Activated CD4-positive, alpha-beta T cell treated with anti-CD3 and anti-CD28 coated beads, Interleukin-2, amount 10 ng/mL, durations not matched to agents 24 days and 14 days (primary cell): ENCODE measurements at regions not wholly inside any gene's neighbourhood (a gene's known extent, or its start where the extent isn't known, plus 50 kb on each side); places are given as distances from the start of the nearest gene placed in this dataset.

Experiments
- DNase-seq: peaks from one replicate; pipeline ENCODE4 v3.0.0; 2022
- H3K27ac Mint-ChIP-seq: one replicate; pipeline ENCODE4 v1.8.0; 2022; ENCODE audit warnings: mild to moderate bottlenecking, mixed read lengths
- H3K27me3 Mint-ChIP-seq: one replicate; pipeline ENCODE4 v1.8.0; 2022; ENCODE audit warnings: mixed read lengths
- H3K36me3 Mint-ChIP-seq: one replicate; pipeline ENCODE4 v1.8.0; 2022; ENCODE audit warnings: low read depth, mild to moderate bottlenecking, mixed read lengths
- H3K4me1 Mint-ChIP-seq: one replicate; pipeline ENCODE4 v1.8.0; 2021; ENCODE audit warnings: mixed read lengths
- H3K4me3 Mint-ChIP-seq: one replicate; pipeline ENCODE4 v1.8.0; 2022; ENCODE audit warnings: mild to moderate bottlenecking, moderate library complexity, mixed read lengths
- H3K9me3 Mint-ChIP-seq: one replicate; pipeline ENCODE4 v1.8.0; 2021; ENCODE audit warnings: mixed read lengths
- intact Hi-C: fragments of 100-400 bp; cut with micrococcal nuclease; formaldehyde crosslinking; loops from one replicate; pipeline ENCODE4 v1.15.1; 2023

- intact Hi-C loops = no loop called here
- Mint-ChIP-seq H3K27me3 (no peaks in the 10 kb centered on the region), H3K9me3 (no peaks in the 10 kb centered on the region), H3K4me3 (no peak overlapping the region), H3K4me1 (no peaks in the 10 kb centered on the region), H3K36me3 (no peaks in the 10 kb centered on the region), H3K27ac (no peak overlapping the region)
- DNase-seq = no peak
Measured at GRCh38 chr1:98181036-98181764, 260.4 kb upstream of the DPYD start.

- Mint-ChIP-seq H3K27me3 (no peaks in the 10 kb centered on the region), H3K4me1 (no peaks in the 10 kb centered on the region), H3K9me3 (no peaks in the 10 kb centered on the region), H3K4me3 (no peak overlapping the region), H3K27ac (no peak overlapping the region), H3K36me3 (no peaks in the 10 kb centered on the region)
- no peak for DNase-seq
- intact Hi-C loops = no loop called here
Measured at GRCh38 chr1:98179151-98179773, 258.4 kb upstream of the DPYD start.

GRCh38 chr1:98177751-98178150 lies 256.9 kb upstream of the DPYD start:
- no peaks in the 10 kb centered on the region for H3K36me3 Mint-ChIP-seq
- no peak for DNase-seq
- no peak overlapping the region for H3K27ac Mint-ChIP-seq
- intact Hi-C loops = no loop called here
- no peaks in the 10 kb centered on the region for H3K4me1 Mint-ChIP-seq
- H3K27me3 Mint-ChIP-seq = no peaks in the 10 kb centered on the region
- H3K9me3 Mint-ChIP-seq = no peaks in the 10 kb centered on the region
- no peak overlapping the region for H3K4me3 Mint-ChIP-seq

GRCh38 chr1:98176936-98177335 lies 256.1 kb upstream of the DPYD start:
- H3K4me1 Mint-ChIP-seq = no peaks in the 10 kb centered on the region
- no peak overlapping the region for H3K4me3 Mint-ChIP-seq
- H3K36me3 Mint-ChIP-seq = no peaks in the 10 kb centered on the region
- no peaks in the 10 kb centered on the region for H3K27me3 Mint-ChIP-seq
- no peak overlapping the region for H3K27ac Mint-ChIP-seq
- intact Hi-C loops = no loop called here
- DNase-seq = no peak
- H3K9me3 Mint-ChIP-seq = no peaks in the 10 kb centered on the region

- Mint-ChIP-seq H3K4me3 (no peak overlapping the region), H3K4me1 (no peaks in the 10 kb centered on the region), H3K9me3 (no peaks in the 10 kb centered on the region), H3K27ac (no peak overlapping the region), H3K36me3 (no peaks in the 10 kb centered on the region), H3K27me3 (no peaks in the 10 kb centered on the region)
- no peak for DNase-seq
- intact Hi-C loops = no loop called here
Measured at GRCh38 chr1:98176414-98176813, 255.6 kb upstream of the DPYD start.

- H3K4me1 Mint-ChIP-seq = no peaks in the 10 kb centered on the region
- H3K9me3 Mint-ChIP-seq = no peaks in the 10 kb centered on the region
- H3K36me3 Mint-ChIP-seq = no peaks in the 10 kb centered on the region
- no peak overlapping the region for H3K4me3 Mint-ChIP-seq
- H3K27ac Mint-ChIP-seq = no peak overlapping the region
- DNase-seq = no peak
- H3K27me3 Mint-ChIP-seq = no peaks in the 10 kb centered on the region
- intact Hi-C loops = no loop called here
Measured at GRCh38 chr1:98172578-98172977, 251.7 kb upstream of the DPYD start.

GRCh38 chr1:98172022-98172421 lies 251.2 kb upstream of the DPYD start:
- no peaks in the 10 kb centered on the region for H3K27me3 Mint-ChIP-seq
- intact Hi-C loops = no loop called here
- no peaks in the 10 kb centered on the region for H3K9me3 Mint-ChIP-seq
- H3K27ac Mint-ChIP-seq = no peak overlapping the region
- no peak for DNase-seq
- no peaks in the 10 kb centered on the region for H3K4me1 Mint-ChIP-seq
- no peaks in the 10 kb centered on the region for H3K36me3 Mint-ChIP-seq
- H3K4me3 Mint-ChIP-seq = no peak overlapping the region

- no peak overlapping the region for H3K4me3 Mint-ChIP-seq
- H3K9me3 Mint-ChIP-seq = no peaks in the 10 kb centered on the region
- no peak for DNase-seq
- no peaks in the 10 kb centered on the region for H3K4me1 Mint-ChIP-seq
- no peaks in the 10 kb centered on the region for H3K36me3 Mint-ChIP-seq
- no peak overlapping the region for H3K27ac Mint-ChIP-seq
- intact Hi-C loops = no loop called here
- H3K27me3 Mint-ChIP-seq = no peaks in the 10 kb centered on the region
Measured at GRCh38 chr1:98164509-98164908, 243.7 kb upstream of the DPYD start.

GRCh38 chr1:98157524-98158313 lies 236.9 kb upstream of the DPYD start:
- Mint-ChIP-seq H3K4me1 (no peaks in the 10 kb centered on the region), H3K27me3 (no peaks in the 10 kb centered on the region), H3K9me3 (no peaks in the 10 kb centered on the region), H3K27ac (no peak overlapping the region), H3K4me3 (no peak overlapping the region), H3K36me3 (no peaks in the 10 kb centered on the region)
- intact Hi-C loops = no loop called here
- no peak for DNase-seq

- no peak for DNase-seq
Measured at GRCh38 chr1:98147280-98147679, 226.4 kb upstream of the DPYD start.

GRCh38 chr1:98145655-98146054 lies 224.8 kb upstream of the DPYD start:
- Mint-ChIP-seq H3K27ac (no peak overlapping the region), H3K9me3 (no peaks in the 10 kb centered on the region)

More at GRCh38 chr1:98147280-98147679, 226.4 kb upstream of the DPYD start:
- H3K4me1 Mint-ChIP-seq = no peaks in the 10 kb centered on the region
- no peaks in the 10 kb centered on the region for H3K36me3 Mint-ChIP-seq
- no peak overlapping the region for H3K4me3 Mint-ChIP-seq
- no peaks in the 10 kb centered on the region for H3K9me3 Mint-ChIP-seq
- intact Hi-C loops = no loop called here
- H3K27ac Mint-ChIP-seq = no peak overlapping the region
- no peaks in the 10 kb centered on the region for H3K27me3 Mint-ChIP-seq

GRCh38 chr1:98143403-98143802 lies 222.6 kb upstream of the DPYD start:
- no peaks in the 10 kb centered on the region for H3K36me3 Mint-ChIP-seq
- no peaks in the 10 kb centered on the region for H3K4me1 Mint-ChIP-seq
- H3K9me3 Mint-ChIP-seq = no peaks in the 10 kb centered on the region
- H3K4me3 Mint-ChIP-seq = no peak overlapping the region
- no peak for DNase-seq
- intact Hi-C loops = no loop called here
- no peaks in the 10 kb centered on the region for H3K27me3 Mint-ChIP-seq
- no peak overlapping the region for H3K27ac Mint-ChIP-seq

More at GRCh38 chr1:98145655-98146054, 224.8 kb upstream of the DPYD start:
- H3K36me3 Mint-ChIP-seq = no peaks in the 10 kb centered on the region
- intact Hi-C loops = no loop called here
- H3K4me1 Mint-ChIP-seq = no peaks in the 10 kb centered on the region
- H3K27me3 Mint-ChIP-seq = no peaks in the 10 kb centered on the region
- DNase-seq = no peak
- H3K4me3 Mint-ChIP-seq = no peak overlapping the region

- H3K36me3 Mint-ChIP-seq = no peaks in the 10 kb centered on the region
Measured at GRCh38 chr1:98133131-98133530, 212.3 kb upstream of the DPYD start.

GRCh38 chr1:98130408-98130807 lies 209.6 kb upstream of the DPYD start:
- H3K9me3 Mint-ChIP-seq = no peaks in the 10 kb centered on the region
- no peak overlapping the region for H3K4me3 Mint-ChIP-seq
- no peak overlapping the region for H3K27ac Mint-ChIP-seq
- H3K4me1 Mint-ChIP-seq = no peaks in the 10 kb centered on the region
- H3K36me3 Mint-ChIP-seq = no peaks in the 10 kb centered on the region
- DNase-seq = no peak
- peaks cover 2% of the 10 kb centered on the region for H3K27me3 Mint-ChIP-seq
- intact Hi-C loops = no loop called here

More at GRCh38 chr1:98133131-98133530, 212.3 kb upstream of the DPYD start:
- Mint-ChIP-seq H3K4me3 (no peak overlapping the region), H3K4me1 (no peaks in the 10 kb centered on the region), H3K9me3 (no peaks in the 10 kb centered on the region), H3K27ac (no peak overlapping the region), H3K27me3 (peaks cover 2% of the 10 kb centered on the region)
- intact Hi-C loops = no loop called here
- DNase-seq = no peak
